Gastroesophageal sphincter (tissue), 3 donors: ENCODE measurements at regions not wholly inside any gene's neighbourhood (a gene's known extent, or its start where the extent isn't known, plus 50 kb on each side); places are given as distances from the start of the nearest gene placed in this dataset.

Experiments
- CTCF ChIP-seq, 4 experiments: fragments of 200-600 bp in 2 of 4; fragments of 450-650 bp in 2 of 4; sonication (generic) in 1 of 4; IDR thresholded peaks; one replicate each; pipeline ENCODE4 v1.5.1; 2017 to 2019; ENCODE audit warnings: antibody characterized with exemption in 4 of 4, mild to moderate bottlenecking in 2 of 4, moderate library complexity in 2 of 4
- EP300 ChIP-seq: sonication (generic); formaldehyde crosslinking; IDR thresholded peaks from one replicate; pipeline ENCODE4 v1.6.1; 2017; ENCODE audit warnings: antibody characterized with exemption, mild to moderate bottlenecking
- POLR2A ChIP-seq, 2 donors: fragments of 450-650 bp; IDR thresholded peaks; one replicate each; pipeline ENCODE4 v1.6.1; 2017; ENCODE audit warnings: antibody characterized with exemption in 2 of 2, mild to moderate bottlenecking in 2 of 2, moderate library complexity in 1 of 2
- POLR2AphosphoS5 ChIP-seq: sonication (generic); formaldehyde crosslinking; IDR thresholded peaks from one replicate; pipeline ENCODE4 v1.6.1; 2017; ENCODE audit warnings: antibody characterized with exemption

GRCh38 chr6:40794586-40794985 lies 207.4 kb upstream of the LRFN2 start:
- TF ChIP-seq CTCF (IDR thresholded peaks at IDR 0.05) (no peak), POLR2A (IDR thresholded peaks at IDR 0.05) (no peak), POLR2AphosphoS5 (no peak), EP300 (no peak)
